AG04450 (cell line): ENCODE measurements at regions not wholly inside any gene's neighbourhood (a gene's known extent, or its start where the extent isn't known, plus 50 kb on each side); places are given as distances from the start of the nearest gene placed in this dataset.

Experiments used
- CTCF ChIA-PET: fragments of 300-600, 350-600 bp; formaldehyde crosslinking; extraction: SDS; loops from one replicate; lab custom pipeline; 2022; ENCODE audit warnings: antibody characterized with exemption, inconsistent platforms; lab: Charles Lee
- POLR2A ChIA-PET: fragments of 350-600 bp; formaldehyde crosslinking; extraction: SDS; loops from one replicate; lab custom pipeline; 2021; ENCODE audit warnings: antibody characterized with exemption, inconsistent platforms; lab: Yijun Ruan, JAX
- DNase-seq: peaks from one replicate; pipeline ENCODE4 v3.0.0-alpha.2; 2011; ENCODE audit warnings: low read depth, low spot score
- H3K27ac ChIP-seq: one replicate; pipeline ENCODE4 v1.5.1; 2012; ENCODE audit warnings: low read depth, low read length, control low read depth
- H3K27me3 ChIP-seq: one replicate; pipeline ENCODE4 v1.6.0; 2012; ENCODE audit warnings: low read length; ENCODE audit not compliant: control insufficient read depth, insufficient read depth
- H3K4me3 ChIP-seq: 2 replicates; pipeline ENCODE4 v1.5.1; 2011; ENCODE audit warnings: mild to moderate bottlenecking, low read depth, low read length, control low read depth
- H3K9me3 ChIP-seq: 2 replicates; pipeline ENCODE4 v1.5.1; 2012; ENCODE audit warnings: low read length; ENCODE audit not compliant: control insufficient read depth, insufficient read depth
- TF ChIP-seq, protein P1 (sequence below): IDR thresholded peaks from 2 replicates; pipeline ENCODE4 v1.5.1; 2011; ENCODE audit warnings: low read depth, low read length, control low read depth, inconsistent platforms

DNA sequence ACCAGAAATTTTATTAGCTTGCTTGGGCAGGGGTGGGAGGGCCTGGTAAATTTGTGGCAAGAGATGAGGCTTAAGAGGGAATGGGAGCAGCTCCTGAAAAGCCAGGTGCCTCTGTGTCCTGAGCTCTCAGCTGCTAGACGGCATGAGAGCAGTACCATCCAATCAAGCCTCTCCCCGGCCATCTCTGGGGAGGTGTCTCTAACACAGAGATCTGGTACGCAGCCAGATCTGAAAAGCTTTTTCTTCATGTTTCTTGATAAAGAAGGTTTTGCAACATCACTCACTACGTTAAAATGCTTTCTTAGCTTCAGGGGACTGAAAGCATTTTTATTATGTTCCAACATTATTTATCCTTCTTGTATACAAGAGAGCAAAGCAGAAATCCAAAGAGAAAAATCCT, 488.2 kb downstream of the RBFOX1 start:
- ChIA-PET CTCF (no interaction called here), POLR2A (no interaction called here)
- DNase-seq, result no peak
- Histone ChIP-seq H3K4me3 (no peak overlapping the region), H3K9me3 (peaks cover 8% of the 10 kb centered on the region; the same call in 1 of the 2 replicates), H3K27me3 (no peaks in the 10 kb centered on the region), H3K27ac (no peak overlapping the region)
- TF ChIP-seq, protein P1, sequence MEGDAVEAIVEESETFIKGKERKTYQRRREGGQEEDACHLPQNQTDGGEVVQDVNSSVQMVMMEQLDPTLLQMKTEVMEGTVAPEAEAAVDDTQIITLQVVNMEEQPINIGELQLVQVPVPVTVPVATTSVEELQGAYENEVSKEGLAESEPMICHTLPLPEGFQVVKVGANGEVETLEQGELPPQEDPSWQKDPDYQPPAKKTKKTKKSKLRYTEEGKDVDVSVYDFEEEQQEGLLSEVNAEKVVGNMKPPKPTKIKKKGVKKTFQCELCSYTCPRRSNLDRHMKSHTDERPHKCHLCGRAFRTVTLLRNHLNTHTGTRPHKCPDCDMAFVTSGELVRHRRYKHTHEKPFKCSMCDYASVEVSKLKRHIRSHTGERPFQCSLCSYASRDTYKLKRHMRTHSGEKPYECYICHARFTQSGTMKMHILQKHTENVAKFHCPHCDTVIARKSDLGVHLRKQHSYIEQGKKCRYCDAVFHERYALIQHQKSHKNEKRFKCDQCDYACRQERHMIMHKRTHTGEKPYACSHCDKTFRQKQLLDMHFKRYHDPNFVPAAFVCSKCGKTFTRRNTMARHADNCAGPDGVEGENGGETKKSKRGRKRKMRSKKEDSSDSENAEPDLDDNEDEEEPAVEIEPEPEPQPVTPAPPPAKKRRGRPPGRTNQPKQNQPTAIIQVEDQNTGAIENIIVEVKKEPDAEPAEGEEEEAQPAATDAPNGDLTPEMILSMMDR, result no peak

GRCh38 chr16:7805686-7806396, 473.2 kb downstream of the RBFOX1 start:
- peaks cover 15% of the 10 kb centered on the region for H3K9me3 ChIP-seq
- TF ChIP-seq, protein P1, result no peak
- no peaks in the 10 kb centered on the region for H3K27me3 ChIP-seq
- H3K4me3 ChIP-seq, result no peak overlapping the region
- ChIA-PET CTCF (no interaction called here), POLR2A (no interaction called here)
- no peak overlapping the region for H3K27ac ChIP-seq
- no peak for DNase-seq

DNA sequence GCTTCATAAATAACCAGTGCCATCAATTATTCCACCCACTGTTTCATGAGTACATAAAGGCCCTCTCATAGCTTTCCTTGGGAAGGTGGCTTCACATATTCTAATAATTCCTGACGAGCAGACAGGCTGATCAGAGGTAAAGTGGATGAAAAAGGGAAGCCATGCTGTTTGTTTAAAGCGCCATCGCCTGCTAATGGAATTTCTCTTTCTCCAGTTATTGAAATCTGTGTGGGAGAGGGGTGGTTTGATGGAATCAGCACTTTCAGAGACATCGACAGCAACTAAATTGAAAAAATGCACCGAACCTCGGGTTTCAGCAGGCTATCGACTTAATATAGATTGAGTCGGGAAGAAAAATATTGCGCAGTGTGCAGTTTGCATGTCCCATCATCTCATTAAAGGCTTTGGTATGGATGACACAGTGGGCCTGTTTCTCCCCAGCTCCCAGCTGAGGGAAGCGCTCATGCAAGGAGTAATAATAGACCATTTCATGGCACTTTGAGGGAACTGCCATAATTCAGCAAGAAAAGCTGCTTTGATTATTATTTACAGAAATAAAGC, 472.1 kb downstream of the RBFOX1 start:
- H3K27ac ChIP-seq, result no peak overlapping the region
- POLR2A ChIA-PET, result no interaction called here
- TF ChIP-seq, protein P1, result no peak
- H3K27me3 ChIP-seq, result no peaks in the 10 kb centered on the region
- CTCF ChIA-PET, result no interaction called here
- DNase-seq, result no peak
- H3K9me3 ChIP-seq, result peaks cover 15% of the 10 kb centered on the region
- no peak overlapping the region for H3K4me3 ChIP-seq

GRCh38 chr16:7792346-7792745, 459.7 kb downstream of the RBFOX1 start:
- no peak overlapping the region for H3K27ac ChIP-seq
- TF ChIP-seq, protein P1, result no peak
- peaks cover 9% of the 10 kb centered on the region; the same call in 1 of the 2 replicates for H3K9me3 ChIP-seq
- POLR2A ChIA-PET, result no interaction called here
- CTCF ChIA-PET, result no interaction called here
- H3K4me3 ChIP-seq, result no peak overlapping the region
- no peak for DNase-seq
- no peaks in the 10 kb centered on the region for H3K27me3 ChIP-seq

- TF ChIP-seq, protein P1, result no peak
- Histone ChIP-seq H3K9me3 (peaks cover 9% of the 10 kb centered on the region; the same call in 1 of the 2 replicates), H3K27me3 (no peaks in the 10 kb centered on the region), H3K27ac (no peak overlapping the region), H3K4me3 (no peak overlapping the region)
- ChIA-PET POLR2A (no interaction called here), CTCF (no interaction called here)
- DNase-seq, result no peak
These were observed 458.5 kb downstream of the RBFOX1 start for GRCh38 chr16:7791028-7791590.
